ENCODE measurements at regions not wholly inside any gene's neighbourhood (a gene's known extent, or its start where the extent isn't known, plus 50 kb on each side); places are given as distances from the start of the nearest gene placed in this dataset.
"Not testable (repeated sequence)": the region's sequence is repeated elsewhere in the genome, so short reads cannot be mapped to it uniquely, and the experiment has no call there.

- DNase-seq, result peak; percentile 52
Measured at GRCh38 chr20:40019510-40019909, 669.5 kb downstream of the MAFB start.

- no peak for DNase-seq
Measured at GRCh38 chr20:40017765-40018164, 671.3 kb downstream of the MAFB start.

DNA sequence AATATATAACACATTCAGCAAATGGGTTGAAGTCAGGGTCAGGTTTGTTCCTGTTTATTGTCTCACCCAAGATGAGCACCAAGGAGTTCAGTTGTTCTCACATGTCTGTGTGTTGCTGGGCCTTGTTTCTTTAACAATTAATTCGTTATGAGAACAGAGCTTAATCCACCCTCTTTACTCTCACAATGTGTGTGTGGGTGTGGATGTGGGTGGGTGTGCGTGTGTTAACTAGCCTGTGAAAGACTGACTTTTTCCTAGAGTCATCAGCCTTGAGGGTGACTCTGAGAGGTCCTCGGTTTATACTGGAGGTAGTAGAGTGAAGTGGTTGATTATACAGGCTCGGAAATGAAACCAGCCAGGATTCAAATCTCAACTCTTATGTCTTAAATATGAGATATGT, 672.1 kb downstream of the MAFB start:
- no peak for DNase-seq

DNA sequence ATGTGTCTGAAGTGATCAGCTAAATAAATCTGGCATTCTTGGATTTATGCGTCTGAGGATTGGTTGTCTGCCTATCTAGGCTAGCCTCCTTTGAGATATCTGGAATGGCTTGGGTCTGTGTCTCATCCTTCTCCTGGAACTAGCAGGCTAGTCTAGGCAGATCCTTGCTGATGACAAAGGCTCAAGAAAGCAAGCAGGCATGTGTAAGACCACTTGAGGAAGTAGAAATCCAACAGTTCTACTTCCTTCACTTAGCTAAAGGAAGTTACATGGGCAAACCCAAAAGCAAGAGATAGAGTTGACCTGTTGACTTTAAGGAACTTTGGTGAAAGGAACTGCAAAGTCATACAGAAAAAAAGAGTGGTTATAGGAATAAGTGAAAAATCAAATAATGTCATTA, 672.6 kb downstream of the MAFB start:
- no peak for DNase-seq

DNA sequence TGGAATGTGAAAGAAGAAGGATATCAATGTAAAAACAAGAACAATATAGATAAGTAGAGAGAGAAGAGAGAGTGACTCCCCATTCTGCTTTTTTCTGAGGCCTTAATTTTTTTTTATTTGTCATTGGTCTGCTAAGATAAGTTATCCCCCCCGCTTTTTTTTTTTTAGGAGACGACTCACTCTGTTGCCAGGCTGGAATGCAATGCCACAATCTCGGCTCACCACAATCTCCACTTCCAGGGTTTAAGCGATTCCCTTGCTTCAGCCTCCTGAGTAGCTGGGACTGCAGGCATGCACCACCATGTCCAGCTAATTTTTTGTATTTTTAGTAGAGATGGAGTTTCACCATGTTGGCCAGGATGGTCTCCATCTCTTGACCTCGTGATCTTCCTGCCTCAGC, 677.0 kb downstream of the MAFB start:
- DNase-seq, result not testable (repeated sequence)

DNA sequence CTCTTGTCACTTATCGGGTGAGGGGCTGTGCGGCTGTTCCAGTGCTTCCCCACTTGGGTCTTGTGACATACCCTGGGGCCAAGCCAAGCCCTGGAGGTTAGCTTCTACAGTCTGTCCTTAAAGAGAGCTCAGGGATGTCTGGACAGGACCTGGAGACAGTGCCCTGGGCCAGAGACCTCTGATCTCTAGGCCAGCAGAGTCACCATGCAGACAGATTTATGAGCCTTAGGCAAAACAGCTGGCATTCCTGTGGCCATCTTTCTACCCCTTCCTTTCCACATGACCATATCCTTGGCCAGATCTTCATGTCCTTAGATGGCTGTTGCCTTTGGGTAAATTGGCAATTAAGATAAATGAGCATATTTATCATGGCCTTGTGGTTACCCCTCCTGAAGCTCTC, 678.6 kb downstream of the MAFB start:
- no peak for DNase-seq

DNA sequence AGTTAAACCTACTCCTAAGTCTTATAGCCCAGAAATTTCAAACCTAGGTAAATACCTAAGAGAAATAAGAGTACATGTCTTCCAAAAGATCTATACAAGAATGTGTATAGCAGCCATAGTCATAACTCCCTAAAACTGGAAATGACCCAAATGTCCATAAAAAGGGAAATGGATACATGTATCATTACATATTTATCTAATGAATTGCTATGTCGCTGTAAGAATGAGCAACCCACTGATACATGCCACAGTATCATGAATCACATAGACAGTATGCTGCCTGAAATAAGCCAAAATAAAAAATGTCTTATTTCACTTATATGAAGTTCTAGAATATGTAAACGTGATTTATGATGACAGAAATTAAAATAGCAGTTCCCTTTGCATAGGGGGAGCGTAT, 679.5 kb downstream of the MAFB start:
- no peak for DNase-seq

GRCh38 chr20:40008177-40008576, 680.9 kb downstream of the MAFB start:
- DNase-seq, result no peak

DNA sequence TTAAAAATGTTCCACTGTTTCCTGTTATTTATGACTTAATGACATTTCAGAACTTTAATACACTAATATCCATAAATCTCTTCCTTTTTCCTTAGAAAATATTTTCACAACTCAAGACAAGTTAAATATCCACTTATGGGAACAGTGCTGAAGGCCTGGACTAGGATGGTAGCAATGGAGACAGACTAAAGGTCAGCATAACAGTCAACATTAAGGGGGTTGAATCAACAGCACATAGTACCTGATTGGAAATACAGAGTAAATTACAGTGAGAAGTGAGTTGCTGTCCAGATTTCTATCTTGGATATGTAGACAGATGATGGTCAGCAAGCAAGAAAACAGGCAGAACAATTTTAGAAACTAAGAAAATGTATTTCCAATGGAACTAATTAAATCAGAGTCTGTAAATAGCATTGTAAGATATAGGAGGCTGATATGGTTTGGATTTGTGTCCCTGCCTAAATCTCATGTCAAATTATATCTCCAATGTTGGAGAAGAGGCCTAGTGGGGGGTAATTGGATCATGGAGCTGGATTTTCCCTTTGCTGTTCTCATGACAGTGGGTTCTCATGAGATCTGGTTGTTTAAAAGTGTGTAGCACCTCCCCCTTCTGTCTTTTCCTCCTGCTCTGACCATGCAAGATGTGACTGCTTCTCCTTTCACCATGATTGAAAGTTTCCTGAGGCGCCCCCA, 682.7 kb downstream of the MAFB start:
- DNase-seq, result no peak

DNA sequence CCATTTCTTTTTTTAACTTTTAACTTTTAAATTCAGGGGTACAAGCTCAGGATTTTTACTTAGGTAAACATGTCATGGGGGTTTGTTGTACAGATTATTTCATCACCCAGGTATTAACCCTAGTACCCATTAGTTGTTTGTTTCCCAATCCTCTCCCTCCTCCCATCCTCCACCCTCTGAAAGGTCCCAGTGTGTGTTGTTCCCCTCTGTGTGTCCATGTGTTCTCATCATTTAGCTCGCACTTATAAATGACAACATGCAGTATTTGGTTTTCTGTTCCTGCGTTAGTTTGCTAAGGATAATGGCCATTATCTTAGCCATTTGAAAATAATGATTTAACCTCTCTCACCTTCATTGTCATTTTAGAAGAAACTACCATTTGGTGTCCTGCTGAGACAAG, 684.9 kb downstream of the MAFB start:
- DNase-seq, result not testable (repeated sequence)

DNA sequence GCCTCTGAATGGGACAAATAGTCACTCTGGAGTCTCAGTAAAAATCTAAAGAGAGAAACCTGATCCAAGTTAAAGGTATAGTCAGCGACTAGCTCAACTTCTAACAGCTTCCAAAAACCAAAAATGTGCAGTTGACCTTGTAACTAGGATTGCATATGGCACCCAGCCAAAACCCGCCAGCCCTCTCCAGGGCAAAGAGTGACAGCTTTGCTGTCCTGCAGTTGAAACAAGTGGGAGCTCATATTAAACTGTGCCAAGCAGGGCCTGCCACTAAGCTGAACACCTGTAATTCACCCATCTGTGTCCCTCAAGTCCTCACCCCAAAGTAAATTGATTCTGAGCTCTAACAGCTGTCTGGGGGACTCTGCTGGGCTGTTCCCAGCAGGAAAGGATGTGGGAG, 695.3 kb downstream of the MAFB start:
- no peak for DNase-seq

DNA sequence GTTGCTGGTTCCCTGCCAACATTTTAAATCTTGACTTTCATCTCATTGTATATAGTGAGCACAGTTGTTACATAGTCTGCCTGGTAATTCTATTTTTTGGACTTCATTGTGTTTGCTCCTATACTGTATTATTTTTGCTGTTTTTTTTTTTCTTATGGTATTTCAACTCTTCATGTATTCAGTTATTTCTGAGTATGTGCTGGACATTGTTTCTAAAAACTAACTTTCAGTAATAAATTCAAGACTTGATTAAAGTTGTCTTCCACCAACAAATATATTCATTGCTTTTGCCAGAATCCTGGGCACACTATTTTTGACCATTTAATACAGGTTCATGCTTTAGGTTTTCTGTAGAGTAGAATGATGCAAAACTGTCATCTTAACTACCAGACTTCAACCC, 698.3 kb downstream of the MAFB start:
- no peak for DNase-seq

DNA sequence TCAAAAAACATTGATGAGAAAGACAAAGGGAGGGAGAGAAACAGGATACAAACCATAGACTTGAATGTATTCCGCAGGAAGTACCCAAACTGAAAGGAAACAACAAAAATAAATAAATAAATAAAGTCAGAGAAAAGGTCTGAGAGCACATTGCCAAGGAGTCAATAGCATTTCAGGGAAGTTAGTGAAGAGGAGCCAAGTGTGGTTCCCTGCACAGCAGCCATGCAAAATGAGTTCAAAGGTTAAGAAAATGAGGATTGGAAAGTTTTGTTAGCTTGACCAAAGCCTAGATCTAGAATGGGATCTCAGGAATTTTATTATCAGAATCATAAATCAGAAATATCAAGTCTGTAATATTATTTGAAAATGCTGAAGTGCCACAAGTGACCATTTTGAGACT, 700.0 kb downstream of the MAFB start:
- no peak for DNase-seq

DNA sequence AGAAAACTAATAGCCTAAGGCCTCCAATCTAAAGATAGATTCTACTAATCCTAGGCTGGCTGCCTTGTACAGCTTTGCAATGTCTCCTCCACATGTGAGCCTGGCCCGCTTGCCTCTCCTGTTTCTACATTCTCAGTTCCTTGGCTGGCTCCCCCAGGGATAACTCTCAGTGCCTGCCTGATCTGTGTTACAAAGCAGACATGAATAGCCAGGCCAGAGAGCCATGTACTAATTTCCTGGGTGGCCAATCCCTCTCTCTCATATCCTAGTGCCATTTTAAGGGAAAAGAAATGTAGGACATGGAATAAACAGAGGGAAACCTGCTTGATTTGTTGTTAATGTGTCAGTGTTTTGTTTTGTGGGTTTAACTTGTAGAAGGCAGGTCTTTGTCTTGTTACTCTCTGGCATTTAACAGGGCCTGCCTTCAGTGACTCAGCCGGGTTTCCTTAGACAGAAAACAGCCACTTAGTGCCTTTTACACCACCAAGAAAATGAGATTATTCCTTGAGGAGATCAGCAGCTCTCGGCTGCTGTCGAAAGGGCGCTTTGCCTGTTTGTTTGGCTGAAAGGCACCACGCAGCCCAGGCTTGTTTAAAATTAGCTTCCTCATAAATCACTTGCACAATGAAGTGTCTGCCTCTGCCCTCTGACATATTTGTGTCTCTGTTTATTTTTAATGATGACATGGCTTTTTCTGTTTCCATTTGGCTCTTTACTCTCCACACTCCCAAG, 702.7 kb downstream of the MAFB start:
- DNase-seq, result peak; percentile 78

GRCh38 chr20:39985271-39985827, 703.7 kb downstream of the MAFB start:
- DNase-seq, result no peak

GRCh38 chr20:39983655-39984054, 705.4 kb downstream of the MAFB start:
- DNase-seq, result no peak

GRCh38 chr20:39983183-39983582, 705.9 kb downstream of the MAFB start:
- no peak for DNase-seq

GRCh38 chr20:39974966-39975501, 714.0 kb downstream of the MAFB start:
- DNase-seq, result no peak

DNA sequence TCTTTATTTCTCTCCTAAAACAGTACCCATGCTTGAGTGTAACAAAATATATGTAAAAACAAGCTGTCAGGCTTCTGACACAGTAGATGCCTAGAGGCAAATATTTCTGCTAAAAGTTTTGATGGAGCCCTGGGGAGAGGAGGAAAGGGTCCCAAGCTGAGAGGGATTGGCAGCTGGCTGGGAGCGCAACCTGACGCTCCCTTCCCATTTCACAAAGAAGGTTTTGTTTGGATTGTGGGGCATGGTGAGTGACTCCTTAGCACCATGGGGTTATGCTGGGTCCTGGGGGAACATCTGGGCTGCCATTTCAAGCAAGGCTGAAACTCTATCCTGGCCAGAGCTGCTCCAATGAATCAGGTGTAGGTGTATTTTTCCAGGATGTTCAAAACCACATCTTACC, 720.5 kb downstream of the MAFB start:
- no peak for DNase-seq

GRCh38 chr20:39967806-39968205, 721.2 kb downstream of the MAFB start:
- DNase-seq, result no peak

- no peak for DNase-seq
Measured at GRCh38 chr20:39961637-39962244, 727.3 kb downstream of the MAFB start.

- no peak for DNase-seq
Measured at GRCh38 chr20:39960522-39961428, 728.3 kb downstream of the MAFB start.

GRCh38 chr20:39957911-39958310, 731.1 kb downstream of the MAFB start:
- DNase-seq, result not testable (repeated sequence)

Measured in NCI-H1417 treated with DMSO at 0.1 percent for 48 hours (cell line).